HG03354 (cell line): ENCODE measurements at regions not wholly inside any gene's neighbourhood (a gene's known extent, or its start where the extent isn't known, plus 50 kb on each side); places are given as distances from the start of the nearest gene placed in this dataset.

Source experiments
- ATAC-seq: cut with Tn5 transposase; IDR thresholded peaks from one replicate; pipeline ENCODE4 v1.9.1; 2021; ENCODE audit warnings: mild to moderate bottlenecking; ENCODE audit not compliant: unreplicated experiment, poor library complexity, severe bottlenecking

GRCh38 chr7:42414941-42415505, 178.0 kb upstream of the GLI3 start:
- no peak for ATAC-seq

- ATAC-seq, result no peak
These were observed 177.0 kb upstream of the GLI3 start for GRCh38 chr7:42414028-42414427.

- no peak for ATAC-seq
These were observed 172.3 kb upstream of the GLI3 start for GRCh38 chr7:42409296-42409695.

GRCh38 chr7:42407833-42408232, 170.8 kb upstream of the GLI3 start:
- no peak for ATAC-seq

GRCh38 chr7:42407021-42407710, 170.2 kb upstream of the GLI3 start:
- ATAC-seq, result no peak

- no peak for ATAC-seq
These were observed 169.3 kb upstream of the GLI3 start for GRCh38 chr7:42406358-42406757.

GRCh38 chr7:42405782-42406181, 168.8 kb upstream of the GLI3 start:
- ATAC-seq, result no peak

- ATAC-seq, result no peak
These were observed 166.8 kb upstream of the GLI3 start for GRCh38 chr7:42403831-42404230.

GRCh38 chr7:42400961-42401360, 164.0 kb upstream of the GLI3 start:
- no peak for ATAC-seq

GRCh38 chr7:42400211-42400772, 163.3 kb upstream of the GLI3 start:
- ATAC-seq, result no peak

- ATAC-seq, result no peak
These were observed 158.6 kb upstream of the GLI3 start for GRCh38 chr7:42395607-42396006.

GRCh38 chr7:42392826-42393225, 155.8 kb upstream of the GLI3 start:
- no peak for ATAC-seq

GRCh38 chr7:42389697-42390096, 152.7 kb upstream of the GLI3 start:
- no peak for ATAC-seq

- ATAC-seq, result no peak
These were observed 148.9 kb upstream of the GLI3 start for GRCh38 chr7:42385912-42386311.

GRCh38 chr7:42381161-42381560, 144.2 kb upstream of the GLI3 start:
- no peak for ATAC-seq

GRCh38 chr7:42380401-42380800, 143.4 kb upstream of the GLI3 start:
- ATAC-seq, result no peak

GRCh38 chr7:42378149-42378548, 141.1 kb upstream of the GLI3 start:
- ATAC-seq, result no peak

- ATAC-seq, result no peak
These were observed 136.3 kb upstream of the GLI3 start for GRCh38 chr7:42373285-42373684.

GRCh38 chr7:42372479-42372878, 135.5 kb upstream of the GLI3 start:
- no peak for ATAC-seq

- no peak for ATAC-seq
These were observed 122.9 kb upstream of the GLI3 start for GRCh38 chr7:42359946-42360345.

GRCh38 chr7:42351316-42351935, 114.4 kb upstream of the GLI3 start:
- ATAC-seq, result no peak
